ENCODE measurements at regions not wholly inside any gene's neighbourhood (a gene's known extent, or its start where the extent isn't known, plus 50 kb on each side); places are given as distances from the start of the nearest gene placed in this dataset.

- no peak for DNase-seq
Observed at GRCh38 chr6:147722158-147722557, 213.7 kb downstream of the SAMD5 start.

- DNase-seq, result no peak
Observed at GRCh38 chr6:147724454-147724853, 216.0 kb downstream of the SAMD5 start.

GRCh38 chr6:147726342-147726741, 217.9 kb downstream of the SAMD5 start:
- no peak for DNase-seq

GRCh38 chr6:147728903-147729302, 220.4 kb downstream of the SAMD5 start:
- DNase-seq, result no peak

GRCh38 chr6:147733686-147734085, 225.2 kb downstream of the SAMD5 start:
- DNase-seq, result no peak

- no peak for DNase-seq
Observed at GRCh38 chr6:147734151-147734550, 225.7 kb downstream of the SAMD5 start.

GRCh38 chr6:147735924-147736323, 227.4 kb downstream of the SAMD5 start:
- DNase-seq, result no peak

GRCh38 chr6:147737115-147737514, 228.6 kb downstream of the SAMD5 start:
- no peak for DNase-seq

- no peak for DNase-seq
Observed at GRCh38 chr6:147738099-147738498, 229.6 kb downstream of the SAMD5 start.

GRCh38 chr6:147738516-147739162, 230.1 kb downstream of the SAMD5 start:
- no peak for DNase-seq

- DNase-seq, result no peak
Observed at GRCh38 chr6:147740326-147740725, 231.8 kb downstream of the SAMD5 start.

- DNase-seq, result no peak
Observed at GRCh38 chr6:147740916-147741315, 232.4 kb downstream of the SAMD5 start.

- no peak for DNase-seq
Observed at GRCh38 chr6:147741389-147741788, 232.9 kb downstream of the SAMD5 start.

- DNase-seq, result no peak
Observed at GRCh38 chr6:147742440-147742839, 233.9 kb downstream of the SAMD5 start.

- no peak for DNase-seq
Observed at GRCh38 chr6:147744012-147744411, 235.5 kb downstream of the SAMD5 start.

- DNase-seq, result no peak
Observed at GRCh38 chr6:147749331-147749730, 240.8 kb downstream of the SAMD5 start.

- DNase-seq, result no peak
Observed at GRCh38 chr6:147750413-147750812, 241.9 kb downstream of the SAMD5 start.

GRCh38 chr6:147751232-147751631, 242.7 kb downstream of the SAMD5 start:
- no peak for DNase-seq

- DNase-seq, result no peak
Observed at GRCh38 chr6:147752689-147753403, 244.4 kb downstream of the SAMD5 start.

- DNase-seq, result no peak
Observed at GRCh38 chr6:147755999-147756398, 247.5 kb downstream of the SAMD5 start.

GRCh38 chr6:147756891-147757290, 248.4 kb downstream of the SAMD5 start:
- DNase-seq, result no peak

GRCh38 chr6:147757291-147757690, 248.8 kb downstream of the SAMD5 start:
- DNase-seq, result no peak

- DNase-seq, result no peak
Observed at GRCh38 chr6:147758303-147758702, 249.8 kb downstream of the SAMD5 start.

- peak; percentile 12 for DNase-seq
Observed at GRCh38 chr6:147759093-147759492, 250.6 kb downstream of the SAMD5 start.

- no peak for DNase-seq
Observed at GRCh38 chr6:147759536-147759935, 251.0 kb downstream of the SAMD5 start.
